Medulla oblongata (tissue), 1 donor: ENCODE measurements at regions not wholly inside any gene's neighbourhood (a gene's known extent, or its start where the extent isn't known, plus 50 kb on each side); places are given as distances from the start of the nearest gene placed in this dataset.
A peak's percentile ranks its signal among the peaks of the same experiment; 100 is the strongest.

Experiments
- DNase-seq: peaks from one replicate; pipeline ENCODE4 v3.0.0-alpha.2; 2015; ENCODE audit errors: extremely low spot score

- DNase-seq = no peak
Measured at GRCh38 chr6:44606504-44606903, 219.0 kb downstream of the CDC5L start.

DNA sequence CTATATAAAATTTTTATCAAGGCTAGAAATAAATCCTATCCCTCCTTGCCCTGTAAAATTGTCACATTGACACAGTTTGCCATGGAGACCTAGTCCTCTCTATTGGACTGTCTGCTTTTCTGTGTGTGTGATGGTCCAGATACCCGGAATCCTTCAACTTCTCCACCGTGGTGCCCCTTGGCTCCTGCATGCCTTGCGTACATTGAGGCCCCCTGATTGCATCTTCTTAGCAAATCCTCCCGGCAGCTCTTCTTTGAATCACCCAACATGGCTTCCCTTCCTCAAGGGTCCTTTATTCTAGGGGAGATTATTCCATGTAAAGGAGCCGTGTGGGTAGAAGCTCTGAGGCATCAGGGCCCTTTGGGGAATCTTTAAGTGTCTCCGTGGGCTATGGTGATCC lies 219.5 kb downstream of the CDC5L start:
- no peak for DNase-seq

DNA sequence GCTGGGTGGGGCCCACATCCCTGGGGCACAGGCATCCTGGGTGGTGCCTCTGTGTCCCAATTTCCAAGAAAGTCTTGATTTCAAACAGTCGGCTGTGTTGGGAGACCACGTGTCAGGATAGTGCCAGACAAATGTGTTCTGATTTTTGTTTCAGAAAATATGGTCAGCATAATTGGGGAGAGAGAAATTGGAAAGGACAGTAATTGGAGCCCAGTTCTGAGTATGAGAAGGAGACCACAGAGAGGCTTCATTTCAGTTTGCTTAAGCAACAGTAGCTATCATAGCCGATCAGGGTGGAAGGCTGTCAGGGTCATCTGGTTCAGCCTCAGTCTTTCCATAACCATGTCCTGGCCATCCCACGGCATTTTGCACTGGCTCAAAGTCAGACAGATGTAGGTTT lies 220.7 kb downstream of the CDC5L start:
- DNase-seq = no peak

GRCh38 chr6:44609051-44609612 lies 221.6 kb downstream of the CDC5L start:
- DNase-seq = no peak

GRCh38 chr6:44614396-44614795 lies 226.9 kb downstream of the CDC5L start:
- DNase-seq = no peak

DNA sequence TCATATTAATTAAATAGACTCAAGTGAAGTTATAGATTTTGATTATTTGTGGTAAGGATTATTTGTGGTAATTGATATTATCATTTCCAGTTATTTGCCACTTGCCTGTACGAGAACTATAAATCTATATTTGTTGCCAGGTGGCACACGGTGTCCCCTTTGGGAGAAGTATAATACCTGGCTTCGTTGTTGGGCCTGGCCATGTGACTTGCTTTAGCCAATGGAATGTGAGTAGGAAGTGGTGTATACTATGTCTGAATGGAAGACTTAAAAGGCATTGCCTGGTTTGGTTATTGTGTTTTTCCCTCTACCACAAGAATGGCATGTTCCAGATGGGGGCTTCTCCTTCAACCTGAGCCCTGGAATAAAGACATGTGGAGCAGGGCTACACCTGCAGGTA lies 228.1 kb downstream of the CDC5L start:
- no peak for DNase-seq

DNA sequence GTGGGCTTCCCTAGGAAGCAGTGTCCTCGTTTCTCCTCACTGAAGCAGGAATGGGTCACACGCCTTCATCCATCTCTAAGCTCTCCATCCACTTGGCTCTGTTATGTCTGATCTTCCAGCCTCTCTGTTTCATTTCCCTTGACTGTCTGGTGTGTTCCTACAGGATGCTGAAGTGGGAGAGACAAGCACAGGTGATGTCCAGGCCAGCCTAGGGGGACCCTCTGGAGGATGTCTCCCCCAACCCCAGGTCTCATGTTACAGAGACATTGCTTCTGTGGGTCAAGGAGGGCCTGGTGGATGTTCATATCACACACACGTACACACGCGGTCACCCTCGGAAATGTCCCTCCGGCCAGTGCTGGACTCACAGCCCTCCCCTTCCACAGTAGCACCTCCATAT lies 229.9 kb downstream of the CDC5L start:
- no peak for DNase-seq

- peak; percentile 45 for DNase-seq
Measured at GRCh38 chr6:44618371-44618770, 230.9 kb downstream of the CDC5L start.

- no peak for DNase-seq
Measured at GRCh38 chr6:44620922-44621321, 233.4 kb downstream of the CDC5L start.

- no peak for DNase-seq
Measured at GRCh38 chr6:44621846-44622245, 234.3 kb downstream of the CDC5L start.

GRCh38 chr6:44622555-44622954 lies 235.0 kb downstream of the CDC5L start:
- no peak for DNase-seq

DNA sequence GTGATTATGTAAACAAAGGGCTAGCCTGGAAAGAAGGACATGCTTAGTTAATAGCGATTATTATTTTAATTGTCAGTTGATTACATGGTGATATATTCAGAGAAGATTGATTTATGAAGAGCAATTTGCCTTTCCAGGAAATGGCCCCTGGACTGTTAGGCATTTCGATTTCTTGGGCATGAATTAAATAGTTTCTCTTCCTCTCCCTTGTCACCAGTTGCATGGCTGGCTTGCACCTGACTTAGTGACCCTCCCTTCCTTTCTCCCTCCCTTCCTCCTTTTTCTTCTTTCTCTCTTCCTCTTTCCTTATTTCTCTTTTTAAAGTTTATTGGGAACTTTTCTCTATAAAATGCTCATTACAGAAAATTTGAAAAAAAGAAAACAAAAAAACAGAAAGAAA lies 235.4 kb downstream of the CDC5L start:
- peak; percentile 21 for DNase-seq

GRCh38 chr6:44624226-44624625 lies 236.7 kb downstream of the CDC5L start:
- no peak for DNase-seq

- no peak for DNase-seq
Measured at GRCh38 chr6:44624936-44625573, 237.5 kb downstream of the CDC5L start.

DNA sequence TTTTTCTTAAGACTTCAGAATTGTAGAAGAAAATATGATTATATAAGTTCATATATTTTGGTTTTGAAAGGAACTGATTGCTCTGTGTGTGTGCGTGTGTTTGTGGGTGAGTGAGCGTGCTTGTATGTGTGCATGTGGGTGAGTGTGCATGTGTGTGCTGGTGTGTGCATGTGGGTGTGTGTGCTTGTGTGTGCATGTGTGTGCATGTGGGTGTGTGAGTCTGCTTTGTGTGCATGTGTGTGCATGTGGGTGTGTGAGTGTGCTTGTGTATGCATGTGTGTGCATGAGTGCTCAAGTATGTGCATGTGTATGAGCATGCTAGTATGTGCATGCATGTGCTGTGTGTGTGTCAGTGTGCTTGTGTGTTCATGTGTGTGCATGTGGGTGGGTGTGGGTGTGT lies 238.5 kb downstream of the CDC5L start:
- DNase-seq = no peak

- DNase-seq = no peak
Measured at GRCh38 chr6:44626616-44627015, 239.1 kb downstream of the CDC5L start.

DNA sequence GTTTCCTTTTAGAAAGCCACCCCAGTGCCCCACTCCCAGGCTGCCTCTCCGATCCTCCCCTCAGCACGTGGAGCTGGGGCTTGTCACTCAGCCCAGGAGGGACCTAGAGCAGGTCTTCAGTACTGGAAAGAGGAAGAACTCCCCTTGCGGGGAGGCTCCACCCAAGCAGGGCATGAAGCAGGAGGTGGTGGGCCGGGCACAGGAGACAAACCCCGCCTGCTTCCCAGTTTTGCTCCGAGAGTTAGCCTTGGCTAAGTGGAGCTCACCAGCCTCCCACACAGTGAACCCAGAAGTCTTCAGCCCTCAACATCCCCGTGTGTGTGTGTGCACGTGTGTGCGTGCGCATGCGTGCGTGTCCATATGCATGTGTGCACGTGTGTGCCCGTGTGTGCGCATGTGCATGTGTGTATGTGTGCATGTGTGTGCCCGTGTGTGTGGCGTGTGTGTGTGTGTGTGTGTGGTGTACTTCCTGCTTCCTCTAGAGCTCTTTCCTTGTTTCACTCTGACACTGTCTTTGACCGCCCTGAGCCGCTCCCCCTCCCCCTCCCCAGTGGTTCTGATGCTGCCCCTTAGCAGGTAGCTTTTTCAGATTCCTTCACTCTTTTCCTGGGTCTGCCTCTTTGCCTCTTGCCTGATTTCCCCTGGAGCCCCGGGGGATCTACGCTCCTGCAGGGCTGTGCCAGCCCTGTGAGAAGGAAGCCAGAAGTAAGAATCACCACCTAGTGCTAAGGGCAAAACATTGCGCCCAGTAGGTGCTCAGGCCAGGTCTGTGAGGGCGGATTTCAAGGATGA lies 239.8 kb downstream of the CDC5L start:
- peak; percentile 47 for DNase-seq

- DNase-seq = no peak
Measured at GRCh38 chr6:44627883-44628271, 240.4 kb downstream of the CDC5L start.

DNA sequence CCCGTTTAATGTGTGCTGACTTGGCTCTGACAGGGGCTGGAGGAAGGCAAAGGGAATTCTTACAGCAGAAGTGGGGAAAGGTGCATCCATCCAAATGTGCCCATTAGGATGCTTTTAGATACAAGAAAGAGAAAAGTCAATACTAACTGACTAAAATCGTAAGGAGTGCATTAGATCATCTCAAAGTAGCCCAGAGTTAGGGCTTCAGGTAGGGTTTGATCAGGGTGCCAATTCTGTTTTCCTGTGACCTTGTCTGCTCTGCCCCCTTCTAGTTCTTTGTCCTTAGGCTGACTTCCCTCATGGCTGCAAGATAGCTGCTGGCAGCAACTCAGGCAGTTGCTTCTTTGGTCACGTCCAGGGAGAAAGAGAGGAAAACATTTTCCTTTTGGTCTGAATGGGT lies 240.8 kb downstream of the CDC5L start:
- DNase-seq = no peak

DNA sequence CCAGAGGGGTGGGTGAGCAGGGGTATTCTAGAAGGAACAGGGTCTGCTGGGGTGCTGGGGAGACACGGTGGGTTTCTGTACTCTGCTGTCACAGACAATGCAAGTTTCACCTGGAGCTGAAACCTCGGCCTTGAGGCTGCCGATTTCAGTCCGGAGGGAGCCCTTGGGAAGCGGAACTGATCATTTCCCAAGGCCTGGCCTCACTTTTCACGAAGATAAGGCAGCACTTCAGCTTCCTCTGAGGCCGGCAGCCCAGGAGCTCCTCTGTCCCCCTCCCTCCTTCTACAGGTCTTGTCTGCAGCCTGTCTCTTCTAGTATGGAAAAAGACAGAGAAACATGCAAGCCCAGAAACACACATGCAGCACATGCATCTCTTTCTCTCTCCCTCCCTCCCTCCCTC lies 242.1 kb downstream of the CDC5L start:
- no peak for DNase-seq

DNA sequence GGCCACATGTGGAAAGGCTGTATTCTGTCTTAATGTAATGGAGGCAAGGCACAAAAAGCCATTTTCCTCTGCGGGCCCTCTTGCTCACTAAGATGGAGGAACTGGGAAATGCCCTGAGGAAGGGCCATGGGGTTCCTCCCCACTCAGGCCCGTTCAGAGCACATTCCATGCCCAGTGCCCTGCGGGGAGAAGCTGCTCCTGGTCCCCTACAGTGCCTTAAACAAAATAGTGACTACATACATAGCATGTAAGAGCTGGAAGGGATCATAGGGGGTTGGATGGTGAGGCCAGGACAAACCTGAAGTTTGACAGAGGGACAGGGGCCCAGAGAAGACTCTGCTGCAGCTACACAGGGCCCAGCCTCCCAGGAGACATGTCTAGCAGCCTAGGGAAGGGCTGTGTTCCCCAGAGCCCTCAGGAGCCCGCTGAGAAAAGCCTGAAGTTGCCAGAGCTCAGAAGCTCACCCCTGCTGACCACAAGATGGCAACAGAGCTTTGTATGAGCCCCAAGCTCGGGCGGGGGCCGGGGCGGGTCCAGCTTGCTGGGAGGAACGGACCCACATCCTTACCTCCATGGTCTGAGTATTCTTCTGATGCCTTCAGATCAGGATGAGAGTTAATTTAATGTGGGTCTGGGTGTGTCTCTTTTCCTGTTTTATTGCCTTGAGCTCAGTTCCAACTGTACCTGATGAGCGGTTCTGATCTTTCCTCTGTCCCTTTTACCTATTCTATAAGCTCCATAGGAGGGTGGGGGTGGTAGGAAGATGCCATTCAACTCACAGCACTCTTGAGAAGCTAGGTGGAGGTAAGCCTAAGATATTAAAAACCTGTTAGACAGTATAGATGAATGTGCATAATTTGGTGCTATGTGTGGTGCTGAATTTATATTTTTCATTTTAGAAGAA lies 242.9 kb downstream of the CDC5L start:
- DNase-seq = peak; percentile 62

DNA sequence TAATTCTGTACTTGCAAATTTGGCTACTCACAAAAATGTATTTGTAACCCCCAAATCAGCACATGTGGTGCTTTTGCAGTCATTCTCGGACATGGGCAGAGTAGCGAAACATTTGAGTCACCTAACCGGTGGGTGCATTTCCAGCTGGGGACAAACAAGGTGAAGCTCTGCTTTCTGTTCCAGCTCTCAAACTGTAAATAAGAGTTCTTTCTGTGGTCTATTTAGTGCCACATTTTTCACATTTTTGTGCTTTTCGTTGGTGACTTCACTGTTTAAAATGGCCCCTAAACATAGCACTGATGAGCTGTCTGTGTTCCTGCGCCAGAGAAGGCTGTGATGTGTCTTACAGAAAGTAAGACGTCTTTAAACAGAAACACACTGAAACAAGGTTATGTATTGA lies 244.5 kb downstream of the CDC5L start:
- DNase-seq = no peak
